H1 (cell line): ENCODE measurements at regions not wholly inside any gene's neighbourhood (a gene's known extent, or its start where the extent isn't known, plus 50 kb on each side); places are given as distances from the start of the nearest gene placed in this dataset.

ENCODE experiments used
- CTCF ChIA-PET: fragments of 300-600 bp; sonication (Branson Sonifier 250); formaldehyde crosslinking; loops from one replicate; lab custom pipeline; 2021; ENCODE audit not compliant: partially characterized antibody; lab: Charles Lee
- POLR2A ChIA-PET: fragments of 300-600 bp; sonication (Branson Sonifier 250); formaldehyde crosslinking; loops from one replicate; lab custom pipeline; 2021; ENCODE audit warnings: inconsistent platforms; ENCODE audit not compliant: partially characterized antibody; lab: Charles Lee
- DNase-seq, 2 experiments: peaks; one replicate each; pipeline versions ENCODE4 v3.0.0 to v3.0.0-alpha.2; 2010 to 2022; ENCODE audit warnings: low spot score in 2 of 2, low read depth in 1 of 2, mixed read lengths in 1 of 2
- FAIRE-seq: peaks from 2 replicates; lab custom pipeline; 2011; peaks lifted over from hg19 to GRCh38; lab: Jason Lieb, UNC
- H2AFZ ChIP-seq: 2 replicates; pipeline ENCODE4 v1.8.1; 2012; ENCODE audit warnings: low read length, inconsistent platforms
- H2AK5ac ChIP-seq: 2 replicates; pipeline ENCODE4 v1.6.1; 2013; ENCODE audit warnings: low read depth, low read length
- H2BK120ac ChIP-seq: replicated peaks from 2 replicates; pipeline ENCODE3; 2013; ENCODE audit warnings: low read depth, low read length, inconsistent platforms
- H2BK12ac ChIP-seq: 2 replicates; pipeline ENCODE4 v1.6.1; 2013; ENCODE audit warnings: low read depth, low read length
- H2BK15ac ChIP-seq: 2 replicates; pipeline ENCODE4 v1.6.1; 2013; ENCODE audit warnings: low read length
- H2BK20ac ChIP-seq: 2 replicates; pipeline ENCODE4 v1.6.1; 2013; ENCODE audit warnings: low read length
- H2BK5ac ChIP-seq: 2 replicates; pipeline ENCODE4 v1.6.1; 2013; ENCODE audit warnings: low read depth, low read length
- H3K14ac ChIP-seq: 2 replicates; pipeline ENCODE4 v1.6.1; 2013; ENCODE audit warnings: inconsistent platforms; ENCODE audit not compliant: insufficient read length
- H3K18ac ChIP-seq: 2 replicates; pipeline ENCODE4 v1.6.1; 2013; ENCODE audit warnings: low read length; ENCODE audit errors: extremely low read depth
- H3K23ac ChIP-seq: 2 replicates; pipeline ENCODE4 v1.6.1; 2013; ENCODE audit warnings: inconsistent platforms; ENCODE audit not compliant: insufficient read length
- H3K23me2 ChIP-seq: 2 replicates; pipeline ENCODE4 v1.6.1; 2013; ENCODE audit warnings: low read depth, low read length
- H3K27ac ChIP-seq: 2 replicates; pipeline ENCODE4 v1.6.1; 2011; ENCODE audit warnings: low read depth, low read length, inconsistent platforms
- H3K27me3 ChIP-seq, 4 experiments: replicated peaks in 1 of 4; 1 replicate in 1 of 4; 2 replicates in 3 of 4; pipeline versions ENCODE4 v1.6.1 to v1.8.1; 2011 to 2013; ENCODE audit warnings: low read length in 3 of 4, mild to moderate bottlenecking in 3 of 4, inconsistent platforms in 2 of 4, mixed read lengths in 2 of 4, moderate library complexity in 1 of 4; ENCODE audit not compliant: control insufficient read depth in 3 of 4, insufficient read depth in 3 of 4; ENCODE audit errors: extremely low read depth in 1 of 4
- H3K36me3 ChIP-seq, 4 experiments: 2 replicates each; pipeline versions ENCODE4 v1.6.1 to v1.8.1; 2011 to 2013; ENCODE audit warnings: mild to moderate bottlenecking in 4 of 4, low read length in 3 of 4, moderate library complexity in 2 of 4, control low read depth in 1 of 4, inconsistent platforms in 1 of 4; ENCODE audit not compliant: insufficient read depth in 4 of 4, control insufficient read depth in 2 of 4
- H3K4ac ChIP-seq: replicated peaks from 2 replicates; pipeline ENCODE3; 2013; ENCODE audit warnings: low read length, low read depth, mixed read lengths, inconsistent platforms; ENCODE audit not compliant: insufficient read length
- H3K4me1 ChIP-seq, 4 experiments: replicated peaks in 1 of 4; 1 replicate in 1 of 4; 2 replicates in 3 of 4; pipeline versions ENCODE4 v1.6.1 to v1.8.1; 2011 to 2013; ENCODE audit warnings: low read length in 3 of 4, inconsistent platforms in 2 of 4, mixed read lengths in 1 of 4; ENCODE audit not compliant: insufficient read depth in 4 of 4, control insufficient read depth in 3 of 4
- H3K4me2 ChIP-seq, 2 experiments: 2 replicates each; pipeline versions ENCODE4 v1.6.1 to v1.8.1; 2011 to 2013; ENCODE audit warnings: low read depth in 2 of 2, low read length in 2 of 2, control low read depth in 1 of 2, inconsistent platforms in 1 of 2, mild to moderate bottlenecking in 1 of 2; ENCODE audit not compliant: insufficient read depth in 1 of 2
- H3K4me3 ChIP-seq, 4 experiments: fragments of 200-600, 300-600 bp in 1 of 4; sonication (generic), shearing (Covaris generic), sonication (Bioruptor Twin) in 1 of 4; 2 replicates each; pipeline versions ENCODE4 v1.5.1 to v1.8.1; 2011 to 2016; ENCODE audit warnings: low read length in 4 of 4, low read depth in 3 of 4, control low read depth in 2 of 4, inconsistent platforms in 2 of 4, mild to moderate bottlenecking in 2 of 4, mixed read lengths in 1 of 4, moderate library complexity in 1 of 4; ENCODE audit not compliant: insufficient read depth in 2 of 4; ENCODE audit errors: extremely low read depth in 1 of 4
- H3K56ac ChIP-seq: replicated peaks from 2 replicates; pipeline ENCODE3; 2013; ENCODE audit warnings: low read depth, mild to moderate bottlenecking, mixed read lengths, low read length, inconsistent platforms; ENCODE audit not compliant: insufficient read length
- H3K79me1 ChIP-seq: 2 replicates; pipeline ENCODE4 v1.6.1; 2013; ENCODE audit warnings: low read depth, low read length, control low read depth
- H3K79me2 ChIP-seq, 2 experiments: 2 replicates each; pipeline versions ENCODE4 v1.6.1 to v1.8.1; 2012 to 2013; ENCODE audit warnings: low read length in 2 of 2, mild to moderate bottlenecking in 2 of 2, inconsistent platforms in 1 of 2; ENCODE audit not compliant: insufficient read depth in 2 of 2, control insufficient read depth in 1 of 2
- H3K9ac ChIP-seq, 4 experiments: replicated peaks in 1 of 4; 1 replicate in 1 of 4; 2 replicates in 3 of 4; pipeline versions ENCODE4 v1.6.1 to v1.8.1; 2011 to 2013; ENCODE audit warnings: low read depth in 3 of 4, low read length in 3 of 4, control low read depth in 2 of 4, mild to moderate bottlenecking in 2 of 4, moderate library complexity in 2 of 4, inconsistent platforms in 1 of 4; ENCODE audit errors: extremely low read depth in 1 of 4
- H3K9me3 ChIP-seq, 2 experiments: 2 replicates each; pipeline versions ENCODE4 v1.6.1 to v1.8.1; 2012 to 2013; ENCODE audit warnings: mild to moderate bottlenecking in 2 of 2, moderate library complexity in 2 of 2, control low read depth in 1 of 2, inconsistent platforms in 1 of 2, low read depth in 1 of 2, low read length in 1 of 2, mixed read lengths in 1 of 2; ENCODE audit not compliant: insufficient read depth in 2 of 2
- H4K20me1 ChIP-seq, 2 experiments: replicated peaks in 1 of 2; 2 replicates each; pipeline versions ENCODE3 to v1.8.1; 2011 to 2013; ENCODE audit warnings: inconsistent platforms in 2 of 2, low read length in 2 of 2, mild to moderate bottlenecking in 1 of 2; ENCODE audit not compliant: insufficient read depth in 2 of 2, control insufficient read depth in 1 of 2
- H4K5ac ChIP-seq: 2 replicates; pipeline ENCODE4 v1.6.1; 2013; ENCODE audit warnings: low read length, low read depth, mixed read lengths, inconsistent platforms; ENCODE audit not compliant: insufficient read length
- H4K8ac ChIP-seq: 2 replicates; pipeline ENCODE4 v1.8.0; 2013; ENCODE audit warnings: mild to moderate bottlenecking, moderate library complexity, low read length, inconsistent platforms; ENCODE audit not compliant: insufficient read depth; ENCODE audit errors: extremely low read depth
- H4K91ac ChIP-seq: replicated peaks from 2 replicates; pipeline ENCODE3; 2013; ENCODE audit warnings: low read length, mixed read lengths, inconsistent platforms; ENCODE audit not compliant: insufficient read length
- EGR1 ChIP-seq: IDR thresholded peaks from 2 replicates; pipeline ENCODE4 v1.6.1; 2011; ENCODE audit warnings: low read depth, low read length, borderline replicate concordance
- MAFK ChIP-seq: IDR thresholded peaks from 2 replicates; pipeline ENCODE4 v1.6.1; 2012; ENCODE audit warnings: low read depth, mild to moderate bottlenecking, improper control_type of control experiment, low read length
- SIRT6 ChIP-seq: IDR thresholded peaks from one replicate; pipeline ENCODE4 v1.7.1; 2012; ENCODE audit warnings: low read length, inconsistent platforms
- TEAD4 ChIP-seq: IDR thresholded peaks from 2 replicates; pipeline ENCODE4 v1.6.1; 2012; ENCODE audit warnings: low read depth, low read length, inconsistent platforms, mixed read lengths
- WGBS, 2 experiments: shearing (Covaris generic) in 1 of 2; methylation state at CpG; one replicate each; pipeline versions ENCODE4 v1.1.6 to v1.1.7; 2013 to 2015; ENCODE audit warnings: low lambda C conversion rate in 2 of 2, mixed read lengths in 2 of 2, inconsistent platforms in 1 of 2, low coverage in 1 of 2, missing lambda C conversion rate in 1 of 2; ENCODE audit not compliant: insufficient replicate concordance in 2 of 2, insufficient coverage in 1 of 2, insufficient read length in 1 of 2; ENCODE audit errors: extremely low coverage in 1 of 2, missing lambda C conversion rate in 1 of 2; 5-methylcytosine and 5-hydroxymethylcytosine counted together

DNA sequence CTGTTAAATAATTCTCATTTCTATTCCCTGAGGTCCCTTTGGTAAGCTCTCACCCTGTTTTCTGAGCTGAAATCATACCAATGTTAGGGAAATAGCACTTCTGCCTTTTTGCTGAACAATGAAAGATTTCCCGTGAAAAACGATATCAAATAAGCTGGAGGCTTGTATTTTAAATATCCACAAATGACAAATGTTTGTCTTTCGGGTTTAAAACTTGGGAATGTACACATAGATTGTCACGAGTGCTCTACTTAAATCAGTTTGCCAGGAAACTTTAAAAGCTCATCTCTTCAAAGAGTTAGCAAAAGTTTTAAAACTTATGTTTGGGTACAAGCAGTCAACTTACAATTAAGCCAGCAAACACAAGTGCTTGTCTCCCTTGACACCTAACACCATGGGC lies 393.5 kb upstream of the MON1B start:
- Histone ChIP-seq H2BK5ac (no peak overlapping the region), H2AK5ac (no peak overlapping the region), H3K4me3 (no peak overlapping the region), H3K4me1 (no peaks in the 10 kb centered on the region), H3K9me3 (no peaks in the 10 kb centered on the region), H2BK15ac (no peak overlapping the region), H3K79me2 (no peaks in the 10 kb centered on the region), H4K20me1 (no peaks in the 10 kb centered on the region), H3K4me2 (no peak overlapping the region), H3K23me2 (no peaks in the 10 kb centered on the region), H3K18ac (no peak overlapping the region), H3K4ac (no peak overlapping the region), H4K8ac (no peak overlapping the region), H3K23ac (no peak overlapping the region), H2BK120ac (no peak overlapping the region), H3K56ac (no peak overlapping the region), H3K27ac (no peak overlapping the region), H3K9ac (peak overlapping the region in 1 of 4 experiments; percentile 13; a peak in 1 of 7 replicates), H2AFZ (no peak overlapping the region), H3K14ac (no peak overlapping the region), H3K79me1 (no peaks in the 10 kb centered on the region), H3K27me3 (no peaks in the 10 kb centered on the region), H3K36me3 (no peaks in the 10 kb centered on the region), H2BK12ac (no peak overlapping the region), H4K91ac (no peak overlapping the region), H4K5ac (no peak overlapping the region), H2BK20ac (no peak overlapping the region)
- no peak for TF ChIP-seq EGR1
- TF ChIP-seq TEAD4 = no peak
- TF ChIP-seq MAFK = no peak
- TF ChIP-seq SIRT6 = no peak
- DNase-seq = no peak
- ChIA-PET POLR2A (no interaction called here), CTCF (interaction anchor here (1.2 kb wide), 1 partner anchor 372 kb away, joined by 3 read pairs; no protein-coding TSS in a partner anchor)
- FAIRE-seq = no peak
- WGBS, 2 experiments = 90% methylated on average over 4 of the region's 4 CpGs; no CpG with 5 or more reads in 1 of the 2 experiments
